ENCODE measurements at regions not wholly inside any gene's neighbourhood (a gene's known extent, or its start where the extent isn't known, plus 50 kb on each side); places are given as distances from the start of the nearest gene placed in this dataset.

DNA sequence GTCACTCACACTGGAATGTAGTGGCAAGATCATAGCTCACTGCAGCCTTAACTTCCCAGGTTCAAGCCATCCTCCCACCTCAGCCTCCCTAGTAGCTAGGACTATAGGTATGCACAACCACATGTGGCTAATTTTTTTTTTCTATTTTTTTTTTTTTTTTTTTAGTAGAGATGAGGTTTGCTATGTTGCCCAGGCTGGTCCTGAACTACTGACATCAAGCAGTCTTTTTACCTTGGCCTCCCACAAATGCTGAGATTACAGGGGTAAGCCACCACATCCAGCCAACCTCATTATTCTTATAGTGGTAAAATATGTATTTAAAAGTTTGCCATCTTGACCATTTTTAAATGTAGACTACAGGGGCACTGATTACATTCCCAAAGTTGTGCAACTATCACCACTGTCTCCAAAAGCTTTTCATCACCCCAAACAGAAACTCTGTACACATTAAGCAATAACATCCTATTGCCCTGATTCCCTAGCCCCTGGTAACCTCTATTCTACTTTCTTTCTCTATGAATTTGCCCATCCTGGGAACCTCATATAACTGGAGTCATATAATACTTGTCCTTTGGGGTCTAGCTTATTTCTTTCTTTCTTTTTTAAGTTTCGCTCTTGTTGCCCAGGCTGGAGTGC, 268.0 kb upstream of the JARID2 start:
- no peak for DNase-seq (ENCODE audit: low read depth in 1 of 2, low spot score in 1 of 2)

GRCh38 chr6:14981960-14982359, 263.9 kb upstream of the JARID2 start:
- DNase-seq (ENCODE audit: low read depth in 1 of 2, low spot score in 1 of 2): no peak

- no peak for DNase-seq (ENCODE audit: low read depth in 1 of 2, low spot score in 1 of 2)
Measured at GRCh38 chr6:14983599-14984518, 262.0 kb upstream of the JARID2 start.

- no peak for DNase-seq (ENCODE audit: low read depth in 1 of 2, low spot score in 1 of 2)
Measured at GRCh38 chr6:14984519-14984853, 261.4 kb upstream of the JARID2 start.

DNA sequence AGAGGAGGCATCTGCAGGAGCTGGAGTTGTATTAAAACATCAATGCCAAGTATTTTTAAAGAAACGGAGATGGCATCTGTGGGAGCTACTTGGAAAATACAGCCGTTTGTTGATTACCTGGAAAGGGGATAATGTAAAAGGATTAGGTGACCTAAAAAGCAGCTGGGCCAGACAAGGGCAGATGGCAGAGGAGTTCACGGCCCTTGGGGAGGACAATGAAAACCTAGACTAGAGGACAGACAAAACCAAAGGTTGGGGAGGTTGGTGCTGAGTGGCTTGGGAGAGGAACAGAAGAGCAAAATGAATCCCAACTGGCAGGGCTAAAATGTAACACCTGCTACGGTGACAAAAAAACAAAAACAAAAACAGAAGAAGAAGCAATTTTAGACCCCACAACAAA, 260.5 kb upstream of the JARID2 start:
- DNase-seq (ENCODE audit: low read depth in 1 of 2, low spot score in 1 of 2): no peak

DNA sequence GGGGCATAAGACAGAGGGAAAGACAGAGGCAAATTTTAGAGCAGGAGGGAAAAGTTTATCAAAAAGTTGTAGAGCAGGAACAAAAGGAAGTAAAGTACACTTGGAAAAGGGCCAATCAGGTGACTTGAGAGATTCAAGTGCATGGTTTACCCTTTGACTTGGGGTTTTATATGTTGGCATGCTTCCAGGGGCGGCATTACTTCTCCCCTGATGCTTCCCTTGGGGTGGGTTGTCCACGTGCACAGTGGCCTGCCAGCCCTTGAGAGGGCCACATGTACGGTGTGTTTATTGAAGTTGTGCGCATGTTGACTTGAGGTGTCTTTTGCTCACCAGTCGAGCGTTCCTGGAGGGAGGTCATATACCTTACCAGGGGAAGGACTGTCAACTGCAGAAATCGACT, 259.5 kb upstream of the JARID2 start:
- no peak for DNase-seq (ENCODE audit: low read depth in 1 of 2, low spot score in 1 of 2)

DNA sequence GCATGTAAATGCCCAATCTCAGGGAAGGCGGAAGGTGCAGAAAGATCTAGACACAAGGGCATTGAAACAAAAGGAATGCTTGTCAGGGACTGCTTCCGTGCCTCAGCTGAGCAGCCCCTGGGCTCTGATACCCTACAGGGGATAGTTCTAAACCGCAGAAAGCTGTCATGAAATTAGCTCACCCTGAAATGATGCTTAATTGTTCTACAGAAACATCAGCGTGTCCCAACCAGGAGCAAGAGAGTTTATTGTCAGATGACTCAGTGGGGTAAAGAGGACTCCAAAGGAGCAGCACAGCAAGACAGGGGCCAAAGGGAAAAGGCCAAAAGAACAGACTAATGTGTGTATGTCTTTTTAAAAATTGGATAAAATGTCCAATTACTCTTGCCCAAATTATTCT, 258.4 kb upstream of the JARID2 start:
- DNase-seq (ENCODE audit: low read depth in 1 of 2, low spot score in 1 of 2): no peak

GRCh38 chr6:14992382-14992781, 253.5 kb upstream of the JARID2 start:
- DNase-seq (ENCODE audit: low read depth in 1 of 2, low spot score in 1 of 2): no peak

DNA sequence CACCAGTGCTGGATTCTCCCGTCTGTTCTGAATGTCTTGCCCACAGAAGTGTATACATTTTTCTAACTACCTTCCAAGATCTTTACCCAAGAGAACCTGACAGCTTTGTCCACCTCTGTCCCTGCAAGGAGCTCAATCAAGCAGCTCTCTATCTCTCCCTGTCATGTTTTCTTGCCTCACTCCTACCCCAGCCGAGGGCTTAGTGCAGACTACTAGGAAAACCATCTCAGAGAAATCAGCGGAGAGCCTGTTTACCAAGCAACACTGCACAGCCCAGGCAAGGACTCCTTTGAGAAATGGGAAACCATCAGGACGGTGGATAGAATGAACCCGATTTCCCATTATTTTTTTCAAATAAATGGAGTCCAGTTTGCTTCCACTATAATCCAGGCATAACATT, 250.7 kb upstream of the JARID2 start:
- no peak for DNase-seq (ENCODE audit: low read depth in 1 of 2, low spot score in 1 of 2)

- no peak for DNase-seq (ENCODE audit: low read depth in 1 of 2, low spot score in 1 of 2)
Measured at GRCh38 chr6:14995966-14996602, 249.8 kb upstream of the JARID2 start.

DNA sequence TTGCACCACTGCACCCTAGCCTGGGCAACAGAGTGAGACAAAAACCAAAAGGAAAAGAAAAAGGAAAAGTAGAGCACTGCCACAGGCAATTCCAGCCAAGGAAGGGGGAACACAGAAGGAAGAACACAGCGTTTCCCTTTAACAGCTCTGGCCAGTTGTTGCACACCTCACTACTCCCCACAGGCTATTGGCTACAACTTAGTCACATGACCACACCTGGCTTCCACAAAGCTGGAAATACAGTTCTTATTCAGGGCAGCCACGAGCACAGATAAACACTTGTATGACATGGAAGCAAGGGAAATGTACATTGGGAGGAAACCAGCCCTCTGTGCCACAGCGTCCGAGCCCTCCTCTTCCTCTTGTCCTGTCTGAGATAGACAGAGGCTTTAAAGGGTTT, 249.0 kb upstream of the JARID2 start:
- DNase-seq (ENCODE audit: low read depth in 1 of 2, low spot score in 1 of 2): no peak

- DNase-seq (ENCODE audit: low read depth in 1 of 2, low spot score in 1 of 2): no peak
Measured at GRCh38 chr6:14997507-14997906, 248.4 kb upstream of the JARID2 start.

DNA sequence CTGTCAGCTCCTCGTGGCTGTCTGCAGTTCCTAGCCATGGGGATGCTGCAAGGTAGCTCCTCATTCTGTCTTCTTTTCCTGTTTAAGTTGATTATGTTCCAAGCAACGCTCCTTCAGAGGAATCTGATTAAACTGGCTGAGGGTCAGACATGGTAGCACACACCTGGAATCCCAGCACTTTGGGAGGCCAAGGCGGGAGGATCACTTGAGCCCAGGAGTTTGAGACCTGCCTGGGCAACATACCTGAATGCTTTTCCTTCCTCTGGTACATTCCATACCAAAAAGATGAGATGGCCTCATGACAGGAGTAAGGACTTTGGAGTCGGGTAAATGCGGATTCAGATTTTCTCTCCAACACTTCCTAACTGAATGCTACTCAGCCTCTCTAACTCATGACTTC, 246.8 kb upstream of the JARID2 start:
- no peak for DNase-seq (ENCODE audit: low read depth in 1 of 2, low spot score in 1 of 2)

- DNase-seq (ENCODE audit: low read depth in 1 of 2, low spot score in 1 of 2): no peak
Measured at GRCh38 chr6:15001326-15001910, 244.5 kb upstream of the JARID2 start.

GRCh38 chr6:15008269-15008668, 237.6 kb upstream of the JARID2 start:
- no peak for DNase-seq (ENCODE audit: low read depth in 1 of 2, low spot score in 1 of 2)

DNA sequence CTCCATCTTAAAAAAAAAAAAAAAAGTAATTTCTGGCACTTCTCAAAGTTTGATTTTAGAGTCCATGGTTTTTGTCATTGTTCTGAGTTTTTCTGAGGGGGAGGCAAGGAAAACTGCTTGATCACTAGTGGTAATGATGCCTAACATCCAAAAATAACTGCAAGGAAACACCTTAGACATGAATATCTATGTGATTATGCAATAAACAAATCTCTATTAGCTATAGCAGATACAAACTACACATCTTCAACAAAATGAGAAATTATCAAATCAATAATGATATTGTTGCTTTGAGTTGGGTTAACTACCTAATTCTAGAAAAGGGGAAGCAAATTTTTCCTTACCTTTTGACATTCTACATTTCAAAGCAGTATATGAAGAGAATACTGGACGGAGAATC, 230.9 kb upstream of the JARID2 start:
- no peak for DNase-seq (ENCODE audit: low read depth in 1 of 2, low spot score in 1 of 2)

DNA sequence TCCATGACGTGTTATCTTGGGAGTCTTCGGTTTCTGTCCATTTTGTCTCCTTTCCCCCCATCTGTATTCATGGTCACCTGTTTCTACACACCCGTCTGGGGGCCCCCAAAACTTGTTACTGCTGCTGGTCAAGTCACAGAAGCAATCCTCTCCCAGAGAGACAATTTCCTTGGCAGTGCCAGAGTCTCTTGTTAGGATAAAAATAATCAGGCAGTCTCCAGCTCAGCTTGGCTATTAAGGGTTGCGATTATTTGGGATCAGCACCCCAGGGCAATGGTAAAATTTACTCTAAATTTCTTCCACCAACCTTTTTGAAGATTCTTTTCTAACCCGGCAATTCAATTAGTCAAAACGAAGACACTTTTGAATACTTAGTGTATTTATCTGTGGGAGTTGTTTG, 229.1 kb upstream of the JARID2 start:
- no peak for DNase-seq (ENCODE audit: low read depth in 1 of 2, low spot score in 1 of 2)

DNA sequence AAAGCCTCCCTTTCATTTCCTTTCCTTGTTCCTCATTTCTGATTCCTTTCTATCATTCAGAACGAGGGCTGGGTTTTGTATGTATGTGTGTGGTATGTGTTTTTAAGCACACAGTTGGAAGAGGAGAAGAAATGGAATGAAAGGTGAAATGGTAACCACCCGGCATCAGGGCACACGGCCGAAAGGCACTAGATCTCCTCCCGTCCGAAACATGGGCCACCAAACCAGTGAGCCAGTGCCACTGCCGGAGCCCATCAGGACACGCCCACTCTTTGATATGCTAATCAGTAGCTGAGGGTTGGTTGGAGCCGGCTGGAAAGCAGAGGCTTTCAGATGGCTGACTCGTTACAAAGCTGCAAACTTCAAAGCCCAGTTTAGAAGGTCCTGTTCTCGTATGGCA, 228.6 kb upstream of the JARID2 start:
- DNase-seq (ENCODE audit: low read depth in 1 of 2, low spot score in 1 of 2): no peak

- no peak for DNase-seq (ENCODE audit: low read depth in 1 of 2, low spot score in 1 of 2)
Measured at GRCh38 chr6:15017803-15018202, 228.1 kb upstream of the JARID2 start.

DNA sequence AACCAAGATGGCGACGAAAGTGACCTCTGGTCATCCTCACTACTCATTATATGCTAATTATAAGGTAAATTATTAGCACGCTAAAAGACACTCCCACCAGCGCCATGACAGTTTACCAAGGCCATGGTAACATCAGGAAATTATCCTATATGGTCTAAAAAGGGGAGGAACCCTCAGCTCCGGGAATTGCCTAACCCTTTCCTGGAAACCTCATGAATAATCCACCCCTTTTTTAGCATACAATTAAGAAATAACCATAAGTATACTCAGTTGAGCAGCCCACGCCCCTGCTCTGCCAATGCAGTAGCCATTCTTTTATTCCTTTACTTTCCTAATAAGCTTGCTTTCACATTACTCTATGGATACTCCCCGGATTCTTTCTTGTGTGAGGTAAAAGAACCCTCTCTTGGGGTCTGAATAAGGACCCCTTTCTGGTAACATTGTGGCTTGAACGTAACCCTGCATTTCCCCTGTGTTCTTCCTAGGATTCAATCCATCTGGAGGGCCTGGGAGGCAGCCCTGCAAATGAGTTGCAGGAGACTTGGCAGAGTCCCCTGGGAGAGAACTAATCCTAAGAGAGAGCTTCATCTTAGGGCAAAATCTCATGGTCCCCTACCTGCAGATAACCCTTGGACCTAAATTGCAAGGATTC, 225.6 kb upstream of the JARID2 start:
- DNase-seq (ENCODE audit: low read depth in 1 of 2, low spot score in 1 of 2): no peak

GRCh38 chr6:15021074-15021473, 224.8 kb upstream of the JARID2 start:
- no peak for DNase-seq (ENCODE audit: low read depth in 1 of 2, low spot score in 1 of 2)

Measured in stimulated activated CD4-positive, alpha-beta T cell treated with anti-CD3 and anti-CD28 coated beads, Interleukin-15, amount 100 ng/mL, for 1 hour (primary cell).